GM12878 (cell line): ENCODE measurements at regions not wholly inside any gene's neighbourhood (a gene's known extent, or its start where the extent isn't known, plus 50 kb on each side); places are given as distances from the start of the nearest gene placed in this dataset.

Experiments used
- ATAC-seq: fragments of 200-7000 bp; cut with Tn5 transposase; 3 replicates; pipeline ENCODE4 v1.9.1; 2020; ENCODE audit warnings: mild to moderate bottlenecking, moderate library complexity
- BruUV-seq: library from RNA; stranded (reverse); fragments of 400-500 nt; replicated peaks from 2 replicates; lab custom pipeline; 2021; lab: Mats Ljungman, UMichigan
- CTCF ChIA-PET: fragments of 300-600 bp; sonication (Branson Sonifier 250); formaldehyde crosslinking; extraction: SDS; loops from one replicate; lab custom pipeline; 2021; ENCODE audit warnings: inconsistent platforms; lab: Yijun Ruan, JAX
- POLR2A ChIA-PET: fragments of 350-600 bp; formaldehyde crosslinking; extraction: SDS; loops from one replicate; lab custom pipeline; 2021; ENCODE audit warnings: inconsistent platforms; lab: Charles Lee
- RAD21 ChIA-PET: fragments of 300-600 bp; sonication (Branson Sonifier 250); formaldehyde crosslinking; loops from one replicate; lab custom pipeline; 2023; ENCODE audit warnings: antibody characterized with exemption; ENCODE audit not compliant: unreplicated experiment; lab: Charles Lee
- SMC1A ChIA-PET: fragments of 300-600 bp; sonication (Branson Sonifier 250); formaldehyde crosslinking; loops from one replicate; lab custom pipeline; 2023; ENCODE audit not compliant: unreplicated experiment, uncharacterized antibody; lab: Charles Lee
- DNase-seq: peaks from one replicate; pipeline ENCODE4 v3.0.0-alpha.2; 2011; ENCODE audit warnings: low read depth, low spot score
- FAIRE-seq: peaks from 3 replicates; lab custom pipeline; 2011; peaks lifted over from hg19 to GRCh38; lab: Jason Lieb, UNC
- H2AFZ ChIP-seq: 2 replicates; pipeline ENCODE4 v1.6.0; 2011; ENCODE audit warnings: low read depth, low read length, control low read depth; ENCODE audit not compliant: control insufficient read depth
- H3K27ac ChIP-seq: 2 replicates; pipeline ENCODE4 v1.5.1; 2011; ENCODE audit warnings: control low read depth; ENCODE audit not compliant: control insufficient read depth, insufficient read depth
- H3K27me3 ChIP-seq, 2 experiments: replicated peaks in 1 of 2; 2 replicates each; pipeline versions ENCODE4 v1.6.0 to v1.6.1; 2011; ENCODE audit warnings: low read length in 1 of 2; ENCODE audit not compliant: control insufficient read depth in 2 of 2, insufficient read depth in 2 of 2
- H3K36me3 ChIP-seq, 2 experiments: 2 replicates each; pipeline ENCODE4 v1.5.1; 2011; ENCODE audit warnings: low read length in 1 of 2; ENCODE audit not compliant: control insufficient read depth in 2 of 2, insufficient read depth in 2 of 2
- H3K4me1 ChIP-seq: 2 replicates; pipeline ENCODE4 v1.6.1; 2011; ENCODE audit warnings: mild to moderate bottlenecking, low read length, moderate library complexity, mixed read lengths; ENCODE audit not compliant: control insufficient read depth, insufficient read depth
- H3K4me2 ChIP-seq: 2 replicates; pipeline ENCODE4 v1.6.0; 2011; ENCODE audit warnings: control low read depth; ENCODE audit not compliant: control insufficient read depth, insufficient read depth
- H3K4me3 ChIP-seq: fragments of 200-600 bp; sonication (generic); 2 replicates; pipeline ENCODE4 v1.5.1; 2016
- H3K79me2 ChIP-seq: 2 replicates; pipeline ENCODE4 v1.6.0; 2011; ENCODE audit warnings: low read length; ENCODE audit not compliant: control insufficient read depth, insufficient read depth
- H3K9ac ChIP-seq: 2 replicates; pipeline ENCODE4 v1.8.0; 2011; ENCODE audit warnings: low read length, control low read depth, mixed read lengths; ENCODE audit not compliant: control insufficient read depth, insufficient read depth
- H3K9me3 ChIP-seq: replicated peaks from 3 replicates; pipeline ENCODE4 v1.5.1; 2011; ENCODE audit warnings: mild to moderate bottlenecking, low read length; ENCODE audit not compliant: control insufficient read depth, insufficient read depth
- H4K20me1 ChIP-seq: 2 replicates; pipeline ENCODE4 v1.6.0; 2011; ENCODE audit not compliant: control insufficient read depth, insufficient read depth
- BHLHE40 ChIP-seq, 2 experiments: fragments of 450-650 bp in 1 of 2; IDR thresholded peaks; 2 replicates each; pipeline ENCODE4 v1.6.1; 2011 to 2017; ENCODE audit warnings: low read depth in 2 of 2, borderline replicate concordance in 1 of 2, improper control_type of control experiment in 1 of 2, low read length in 1 of 2, mild to moderate bottlenecking in 1 of 2
- CEBPZ ChIP-seq: fragments of 150-350 bp; IDR thresholded peaks from 2 replicates; pipeline ENCODE4 v1.6.1; 2016; ENCODE audit warnings: low read depth, low read length
- HCFC1 ChIP-seq: fragments of 150-350 bp; IDR thresholded peaks from 2 replicates; pipeline ENCODE4 v1.6.1; 2014; ENCODE audit warnings: low read length
- NR2C1 ChIP-seq: fragments of 450-650 bp; IDR thresholded peaks from 2 replicates; pipeline ENCODE4 v1.6.1; 2017; ENCODE audit warnings: antibody characterized with exemption, mild to moderate bottlenecking, moderate library complexity
- SIX5 ChIP-seq: IDR thresholded peaks from 2 replicates; pipeline ENCODE4 v1.6.1; 2011; ENCODE audit warnings: mild to moderate bottlenecking, low read depth, low read length, moderate library complexity; ENCODE audit not compliant: severe bottlenecking
- TBL1XR1 ChIP-seq: IDR thresholded peaks from 2 replicates; pipeline ENCODE4 v1.6.1; 2012; ENCODE audit warnings: low read depth, low read length, improper control_type of control experiment
- ZNF622 ChIP-seq: fragments of 450-650 bp; IDR thresholded peaks from 2 replicates; pipeline ENCODE4 v1.6.1; 2017; ENCODE audit warnings: mild to moderate bottlenecking, inconsistent platforms
- WGBS: methylation state at CpG from one replicate; pipeline ENCODE4 v1.1.6; 2016; ENCODE audit warnings: low lambda C conversion rate; ENCODE audit not compliant: insufficient replicate concordance, insufficient coverage; ENCODE audit errors: missing lambda C conversion rate; 5-methylcytosine and 5-hydroxymethylcytosine counted together
- in situ Hi-C: fragments of 300-500 bp; cut with MboI; formaldehyde crosslinking; loops from 9 replicates; pipeline ENCODE4 v1.14.3; 2018; ENCODE audit warnings: mixed read lengths
- intact Hi-C: fragments of 100-400 bp; cut with micrococcal nuclease; formaldehyde crosslinking; loops from one replicate; pipeline ENCODE4 v1.14.2; 2022; ENCODE audit not compliant: unreplicated experiment

GRCh38 chr21:28427394-28428022, 565.2 kb downstream of the LTN1 start:
- Histone ChIP-seq H3K9ac (no peak overlapping the region), H3K4me3 (no peak overlapping the region), H3K4me2 (no peak overlapping the region), H3K4me1 (no peaks in the 10 kb centered on the region), H3K27me3 (no peaks in the 10 kb centered on the region), H3K79me2 (no peaks in the 10 kb centered on the region), H4K20me1 (no peaks in the 10 kb centered on the region), H3K27ac (no peak overlapping the region), H3K9me3 (no peaks in the 10 kb centered on the region; the same call in 2 of the 3 replicates), H3K36me3 (no peaks in the 10 kb centered on the region), H2AFZ (no peak overlapping the region)
- DNase-seq (no peak), ATAC-seq (no peak), FAIRE-seq (no peak)
- in situ Hi-C loops = no loop called here
- CTCF ChIA-PET = no interaction called here
- BruUV-seq = no TSS peak
- 0% methylated on average over 1 of the region's 1 CpG for WGBS
- RAD21 ChIA-PET = no interaction called here
- POLR2A ChIA-PET = no interaction called here
- SMC1A ChIA-PET = no interaction called here
- intact Hi-C loops = no loop called here
- TF ChIP-seq SIX5 = no peak
- no peak for TF ChIP-seq TBL1XR1
- TF ChIP-seq CEBPZ = no peak
- TF ChIP-seq ZNF622 = no peak
- TF ChIP-seq BHLHE40 (IDR thresholded peaks at IDR 0.05; ENCODE audit: borderline replicate concordance in 1 of 2, low read depth in 2 of 2, low read length in 1 of 2) = no peak
- TF ChIP-seq HCFC1 = no peak
- TF ChIP-seq NR2C1 = no peak
